ENCODE measurements at regions not wholly inside any gene's neighbourhood (a gene's known extent, or its start where the extent isn't known, plus 50 kb on each side); places are given as distances from the start of the nearest gene placed in this dataset.

- H3K27ac ChIP-seq: no peak overlapping the region
- no peak for TF ChIP-seq CTCF (conservative IDR thresholded peaks at IDR 0.05)
Observed at GRCh38 chr10:44435196-44435595, 50.3 kb upstream of the CXCL12 start.

GRCh38 chr10:44436240-44436639 is 51.3 kb upstream of the CXCL12 start:
- H3K27ac ChIP-seq: no peak overlapping the region
- no peak for TF ChIP-seq CTCF (conservative IDR thresholded peaks at IDR 0.05)

GRCh38 chr10:44437840-44438511 is 53.1 kb upstream of the CXCL12 start:
- no peak overlapping the region for H3K27ac ChIP-seq
- TF ChIP-seq CTCF (conservative IDR thresholded peaks at IDR 0.05): no peak

- H3K27ac ChIP-seq: no peak overlapping the region
- TF ChIP-seq CTCF (conservative IDR thresholded peaks at IDR 0.05): no peak
Observed at GRCh38 chr10:44439239-44439957, 54.5 kb upstream of the CXCL12 start.

GRCh38 chr10:44439958-44440244 is 55.0 kb upstream of the CXCL12 start:
- no peak overlapping the region for H3K27ac ChIP-seq
- no peak for TF ChIP-seq CTCF (conservative IDR thresholded peaks at IDR 0.05)

GRCh38 chr10:44457259-44457658 is 72.4 kb upstream of the CXCL12 start:
- no peak overlapping the region for H3K27ac ChIP-seq
- TF ChIP-seq CTCF (conservative IDR thresholded peaks at IDR 0.05): no peak

GRCh38 chr10:44458671-44459413 is 73.9 kb upstream of the CXCL12 start:
- TF ChIP-seq CTCF (conservative IDR thresholded peaks at IDR 0.05): no peak
- no peak overlapping the region for H3K27ac ChIP-seq
